Prostate gland (tissue), 2 donors: ENCODE measurements at regions not wholly inside any gene's neighbourhood (a gene's known extent, or its start where the extent isn't known, plus 50 kb on each side); places are given as distances from the start of the nearest gene placed in this dataset.
"Not testable (repeated sequence)": the region's sequence is repeated elsewhere in the genome, so short reads cannot be mapped to it uniquely, and the experiment has no call there.

Source experiments
- POLR2A ChIP-seq: fragments of 450-650 bp; IDR thresholded peaks from one replicate; pipeline ENCODE4 v1.6.1; 2016; ENCODE audit warnings: antibody characterized with exemption, mild to moderate bottlenecking
- TF ChIP-seq, protein P1 (sequence below), 4 experiments: fragments of 200-600 bp in 2 of 4; fragments of 450-650 bp in 2 of 4; sonication (generic) in 2 of 4; IDR thresholded peaks; 1 replicate in 3 of 4; 2 replicates in 1 of 4; pipeline ENCODE4 v1.5.1; 2016 to 2019; ENCODE audit warnings: antibody characterized with exemption in 4 of 4, mild to moderate bottlenecking in 2 of 4, moderate library complexity in 2 of 4

DNA sequence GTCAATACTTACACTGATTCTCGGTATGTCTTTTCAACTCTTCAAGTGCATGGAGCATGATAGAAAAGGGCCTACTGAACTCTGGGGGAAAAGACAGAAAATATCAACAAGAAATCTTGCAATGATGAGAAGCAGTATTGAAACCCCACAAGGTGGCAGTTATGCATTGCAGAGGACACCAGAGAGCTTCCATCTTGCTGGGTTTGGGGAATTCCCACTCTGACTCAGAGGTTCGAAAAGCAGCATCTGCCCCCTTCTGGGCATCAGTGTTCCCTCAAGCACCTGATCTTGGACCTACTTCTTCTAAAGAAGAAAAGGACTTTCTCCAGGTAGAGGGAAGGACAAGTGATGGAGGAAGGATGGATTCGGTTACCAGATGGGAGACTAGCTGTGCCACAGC is 147.5 kb upstream of the OSBPL11 start:
- not testable (repeated sequence) for TF ChIP-seq POLR2A
- TF ChIP-seq, protein P1, sequence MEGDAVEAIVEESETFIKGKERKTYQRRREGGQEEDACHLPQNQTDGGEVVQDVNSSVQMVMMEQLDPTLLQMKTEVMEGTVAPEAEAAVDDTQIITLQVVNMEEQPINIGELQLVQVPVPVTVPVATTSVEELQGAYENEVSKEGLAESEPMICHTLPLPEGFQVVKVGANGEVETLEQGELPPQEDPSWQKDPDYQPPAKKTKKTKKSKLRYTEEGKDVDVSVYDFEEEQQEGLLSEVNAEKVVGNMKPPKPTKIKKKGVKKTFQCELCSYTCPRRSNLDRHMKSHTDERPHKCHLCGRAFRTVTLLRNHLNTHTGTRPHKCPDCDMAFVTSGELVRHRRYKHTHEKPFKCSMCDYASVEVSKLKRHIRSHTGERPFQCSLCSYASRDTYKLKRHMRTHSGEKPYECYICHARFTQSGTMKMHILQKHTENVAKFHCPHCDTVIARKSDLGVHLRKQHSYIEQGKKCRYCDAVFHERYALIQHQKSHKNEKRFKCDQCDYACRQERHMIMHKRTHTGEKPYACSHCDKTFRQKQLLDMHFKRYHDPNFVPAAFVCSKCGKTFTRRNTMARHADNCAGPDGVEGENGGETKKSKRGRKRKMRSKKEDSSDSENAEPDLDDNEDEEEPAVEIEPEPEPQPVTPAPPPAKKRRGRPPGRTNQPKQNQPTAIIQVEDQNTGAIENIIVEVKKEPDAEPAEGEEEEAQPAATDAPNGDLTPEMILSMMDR (IDR thresholded peaks at IDR 0.05): not testable (repeated sequence)
